Stimulated activated CD4-positive, alpha-beta T cell treated with anti-CD3 and anti-CD28 coated beads, Interleukin-1b, Interleukin-23, amount 100 ng/mL, for 48 hours (primary cell): ENCODE measurements at regions not wholly inside any gene's neighbourhood (a gene's known extent, or its start where the extent isn't known, plus 50 kb on each side); places are given as distances from the start of the nearest gene placed in this dataset.

Experiments used
- DNase-seq: peaks from one replicate; pipeline ENCODE4 v3.0.0-alpha.2; 2020

DNA sequence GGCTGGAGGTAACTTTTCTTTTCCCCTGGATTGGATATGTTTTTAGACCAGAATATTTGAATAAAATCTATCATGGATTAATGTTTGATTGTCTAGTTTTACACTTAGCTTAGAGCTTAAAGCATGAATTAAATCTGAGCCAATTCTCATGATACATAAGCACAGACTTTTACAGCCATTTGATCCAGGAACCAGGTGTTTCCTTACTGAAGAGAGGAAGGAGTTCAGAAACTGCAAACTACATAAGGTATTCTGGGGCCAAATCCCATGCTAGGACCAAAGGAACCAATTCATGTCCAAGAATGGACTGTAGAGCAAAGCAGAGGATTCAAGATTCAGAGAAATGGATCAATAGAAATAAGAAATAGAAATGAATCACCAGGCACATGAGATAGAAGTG, 360.4 kb upstream of the ZNF608 start:
- DNase-seq = no peak

DNA sequence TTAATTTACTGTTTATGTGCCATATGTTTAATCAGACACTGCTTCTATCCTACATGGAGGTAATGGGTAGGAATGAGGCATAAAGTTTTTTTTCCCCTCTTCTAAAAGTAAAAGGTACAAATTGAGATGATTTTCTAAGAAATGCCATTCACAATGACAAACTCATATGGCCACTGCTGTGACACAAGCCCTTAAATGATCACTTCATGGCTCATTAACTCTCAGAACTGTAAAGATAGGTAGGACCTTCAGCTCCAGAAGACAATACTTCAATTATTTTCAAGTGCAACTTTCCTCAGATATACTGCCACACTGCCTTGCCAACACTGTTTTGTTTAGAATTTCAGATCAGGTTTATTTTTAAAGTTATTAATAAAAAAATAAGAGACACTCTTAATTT, 362.9 kb upstream of the ZNF608 start:
- DNase-seq = no peak

DNA sequence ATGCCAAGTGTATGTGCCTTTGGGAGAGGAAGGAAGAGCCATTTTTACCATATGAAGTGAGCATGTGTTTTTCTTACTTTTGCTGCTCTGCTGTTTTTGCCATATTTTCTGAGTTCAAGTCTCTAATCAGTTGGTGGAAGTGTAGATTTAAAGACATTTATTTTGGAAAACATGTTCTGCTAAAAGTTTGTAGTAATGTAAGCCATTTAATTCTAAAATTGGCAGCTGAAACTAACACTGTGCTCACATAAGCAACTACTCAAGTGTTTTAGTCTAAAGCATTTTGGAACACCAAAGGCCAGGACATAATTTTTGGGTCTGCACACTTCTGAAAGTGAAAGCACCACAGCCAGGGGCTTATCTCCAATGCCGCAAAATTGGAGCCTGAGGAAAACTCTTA, 363.4 kb upstream of the ZNF608 start:
- DNase-seq = no peak

DNA sequence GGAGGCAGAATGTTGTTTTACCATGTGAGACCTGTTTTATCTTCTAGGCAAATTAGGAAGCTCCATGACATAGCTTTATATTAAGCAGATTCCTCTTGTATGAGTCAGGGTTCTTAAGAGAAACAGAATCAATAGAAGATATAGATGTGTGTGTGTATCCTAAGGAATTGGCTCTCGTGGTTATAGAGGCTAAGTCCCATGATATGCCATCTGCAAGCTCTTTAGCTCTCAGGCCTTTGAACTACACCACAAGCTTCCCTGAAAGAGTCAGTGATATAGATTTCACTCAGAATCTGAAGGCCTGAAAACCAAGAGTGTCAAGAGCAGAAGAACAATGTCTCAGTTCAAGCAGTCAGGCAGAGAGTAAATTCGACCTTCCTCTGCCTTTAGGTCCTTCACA, 365.8 kb upstream of the ZNF608 start:
- DNase-seq = no peak

DNA sequence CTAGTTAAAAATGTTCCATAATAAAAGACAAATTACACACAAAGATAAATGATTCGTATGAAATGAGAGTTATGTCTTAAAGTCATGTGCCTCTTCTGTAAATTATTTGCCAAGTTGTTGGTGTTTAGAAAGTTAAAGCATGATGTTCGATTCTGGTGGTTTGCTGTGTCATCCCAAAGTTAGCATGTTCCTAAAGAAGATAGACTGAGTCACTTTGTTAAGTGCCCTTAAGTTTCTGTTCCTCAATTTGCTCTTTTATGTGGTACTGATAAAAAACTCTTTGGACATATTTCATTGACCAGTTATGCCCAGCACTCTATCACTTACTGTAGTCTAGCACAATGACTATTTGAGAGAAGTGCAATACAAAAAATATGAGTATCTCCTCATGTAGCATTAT, 366.9 kb upstream of the ZNF608 start:
- DNase-seq = no peak

DNA sequence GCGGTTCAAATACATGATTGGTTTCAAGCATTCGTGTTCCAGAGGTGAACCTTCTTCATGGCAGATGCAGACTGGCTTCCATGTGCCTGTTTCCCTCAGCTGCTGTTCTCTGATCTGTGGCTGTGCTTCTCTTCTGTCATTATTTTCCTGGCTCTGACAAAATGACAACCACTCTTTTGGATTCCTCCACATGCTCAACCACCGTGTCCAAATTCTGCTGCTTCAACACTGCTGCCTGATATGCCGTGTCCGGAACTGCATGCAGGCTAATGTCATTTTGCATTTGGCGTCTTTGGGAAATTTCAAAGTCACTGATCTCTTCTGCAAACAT, 368.7 kb upstream of the ZNF608 start:
- no peak for DNase-seq

DNA sequence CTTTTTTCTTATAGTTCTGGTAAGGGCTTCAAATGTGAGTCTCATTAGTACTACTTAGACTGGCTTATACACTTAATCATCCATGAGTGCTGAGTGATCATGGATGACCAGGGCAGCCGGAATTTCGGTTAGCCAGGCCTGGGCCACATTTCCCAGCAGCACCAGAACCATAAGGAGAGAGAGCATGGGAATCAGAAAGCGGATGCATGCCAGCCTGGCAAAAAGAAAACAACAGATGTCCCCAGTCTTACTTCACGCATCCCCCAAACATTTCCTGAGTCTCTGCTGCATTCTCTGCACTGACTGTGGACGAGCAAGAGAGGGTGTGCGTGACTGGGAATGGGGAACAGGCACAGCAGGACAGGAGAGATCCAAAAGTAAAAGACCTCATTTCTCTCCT, 371.1 kb upstream of the ZNF608 start:
- no peak for DNase-seq

DNA sequence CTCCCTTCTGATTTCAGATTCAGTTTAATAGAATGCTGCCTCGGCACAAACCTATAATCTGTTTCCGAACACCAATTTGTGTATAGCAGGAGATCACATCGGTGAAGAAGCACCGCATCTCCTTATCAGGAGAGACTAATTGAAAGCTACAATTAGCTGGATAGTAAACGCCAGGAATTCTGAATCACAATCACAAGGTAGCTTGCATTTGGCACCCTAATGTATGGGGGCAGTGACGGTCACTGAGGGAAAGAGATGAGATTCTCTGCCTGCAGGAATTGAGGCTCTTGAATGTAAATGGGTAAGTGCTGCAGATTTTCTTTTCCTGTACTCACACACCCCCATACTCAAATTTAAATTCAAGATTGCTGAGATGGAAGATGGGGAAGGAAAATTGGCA, 373.6 kb upstream of the ZNF608 start:
- no peak for DNase-seq

DNA sequence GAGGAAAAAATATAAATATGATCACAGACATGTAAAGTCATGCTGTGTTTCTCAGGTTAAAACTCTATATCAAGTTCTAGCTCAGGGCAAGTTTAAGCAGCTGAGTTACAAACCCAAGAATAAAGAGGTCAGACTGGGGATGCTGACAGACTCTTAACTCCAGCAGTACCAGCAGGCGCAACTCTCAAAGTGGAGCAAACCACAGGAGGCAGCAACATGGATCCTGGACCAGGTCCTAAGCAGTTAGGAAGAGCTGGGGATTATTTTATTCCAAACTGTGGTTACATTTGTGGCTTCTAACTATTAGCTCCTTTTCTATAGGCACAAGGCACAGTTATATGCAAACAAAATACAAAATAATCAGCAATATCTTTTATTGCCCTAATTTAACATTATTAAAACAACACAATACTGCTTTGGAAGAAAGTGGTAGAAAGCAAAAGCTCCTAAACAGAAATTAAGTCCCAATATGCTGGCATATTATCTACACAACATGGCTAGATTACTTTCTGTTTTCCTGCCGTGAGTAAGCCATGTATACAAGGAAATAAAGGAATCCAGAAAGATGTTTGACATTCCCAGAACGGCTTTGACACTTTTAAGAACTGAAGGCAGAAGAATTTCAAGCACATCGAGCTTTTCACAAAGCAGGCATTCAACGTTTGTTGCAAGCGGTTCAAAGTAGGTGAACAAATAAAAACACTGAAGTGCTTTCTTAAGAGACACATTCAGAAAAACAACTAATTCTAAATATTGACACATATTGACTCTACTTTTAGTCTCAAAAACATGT, 378.8 kb upstream of the ZNF608 start:
- DNase-seq = no peak

DNA sequence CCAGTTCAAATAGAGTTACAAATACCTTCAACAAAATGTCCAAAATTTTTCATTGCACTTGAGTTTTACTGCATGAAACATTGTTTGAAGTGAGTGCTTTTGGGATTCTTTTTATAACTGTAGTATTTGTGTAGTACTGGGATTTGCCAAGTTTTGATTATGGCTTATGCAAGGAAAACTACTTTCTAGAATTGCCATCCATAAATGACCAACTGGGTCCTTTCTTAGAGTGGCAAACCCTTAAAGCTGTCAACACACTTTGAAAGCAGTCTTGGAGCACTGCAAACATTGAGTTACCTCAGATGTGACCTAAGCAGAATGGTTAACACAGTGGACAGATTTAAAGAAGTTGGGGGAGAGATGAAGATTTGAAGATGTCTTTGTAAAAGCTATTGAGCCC, 379.6 kb upstream of the ZNF608 start:
- DNase-seq = no peak

DNA sequence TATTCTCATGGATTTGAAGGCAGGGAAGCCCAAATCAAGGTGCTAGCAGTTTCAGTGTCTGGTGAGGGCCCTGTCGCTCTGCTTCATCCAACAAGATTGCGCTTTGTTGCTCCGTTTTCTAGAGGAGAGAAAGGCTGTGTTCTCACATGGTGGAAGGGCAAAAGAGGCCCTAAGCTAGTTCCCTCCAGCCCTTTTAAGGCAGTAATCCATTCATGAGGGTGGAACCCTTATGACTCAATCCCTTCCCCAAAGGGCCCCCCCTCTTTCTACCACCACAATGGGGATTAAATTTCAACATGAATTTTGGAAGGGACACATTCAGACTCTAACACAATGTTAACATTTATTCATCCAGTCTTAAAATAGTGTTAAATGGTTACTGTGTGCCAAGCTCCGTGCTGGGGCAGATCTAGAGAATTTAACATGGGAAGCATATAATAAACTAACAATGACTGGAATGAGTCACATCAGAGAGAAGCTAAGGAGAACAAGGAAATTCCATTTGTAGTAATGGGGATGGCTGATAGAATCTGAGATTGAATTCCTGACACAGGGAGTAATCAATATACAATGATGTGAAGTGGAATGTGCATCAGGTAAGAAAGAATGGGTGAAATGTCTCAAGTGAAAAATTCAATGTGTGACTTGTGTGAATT, 382.8 kb upstream of the ZNF608 start:
- no peak for DNase-seq

DNA sequence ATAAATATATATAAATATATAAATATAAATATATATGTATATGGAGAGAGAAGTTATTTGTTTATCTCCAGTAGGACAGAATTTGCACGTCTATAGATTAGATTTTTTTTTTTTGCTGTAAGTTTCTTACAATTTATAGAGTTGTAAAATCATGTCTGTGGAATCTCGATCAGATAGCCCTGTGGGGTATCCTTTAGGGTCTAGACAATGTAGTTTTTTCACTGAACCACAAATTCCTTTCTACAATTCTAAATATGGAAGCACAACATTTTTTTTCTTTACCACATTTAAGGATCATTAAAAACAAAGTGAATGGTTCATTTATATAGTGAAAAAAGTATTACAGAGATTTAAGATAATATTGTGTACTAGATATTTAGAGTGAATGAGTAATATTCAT, 384.2 kb upstream of the ZNF608 start:
- DNase-seq = no peak

DNA sequence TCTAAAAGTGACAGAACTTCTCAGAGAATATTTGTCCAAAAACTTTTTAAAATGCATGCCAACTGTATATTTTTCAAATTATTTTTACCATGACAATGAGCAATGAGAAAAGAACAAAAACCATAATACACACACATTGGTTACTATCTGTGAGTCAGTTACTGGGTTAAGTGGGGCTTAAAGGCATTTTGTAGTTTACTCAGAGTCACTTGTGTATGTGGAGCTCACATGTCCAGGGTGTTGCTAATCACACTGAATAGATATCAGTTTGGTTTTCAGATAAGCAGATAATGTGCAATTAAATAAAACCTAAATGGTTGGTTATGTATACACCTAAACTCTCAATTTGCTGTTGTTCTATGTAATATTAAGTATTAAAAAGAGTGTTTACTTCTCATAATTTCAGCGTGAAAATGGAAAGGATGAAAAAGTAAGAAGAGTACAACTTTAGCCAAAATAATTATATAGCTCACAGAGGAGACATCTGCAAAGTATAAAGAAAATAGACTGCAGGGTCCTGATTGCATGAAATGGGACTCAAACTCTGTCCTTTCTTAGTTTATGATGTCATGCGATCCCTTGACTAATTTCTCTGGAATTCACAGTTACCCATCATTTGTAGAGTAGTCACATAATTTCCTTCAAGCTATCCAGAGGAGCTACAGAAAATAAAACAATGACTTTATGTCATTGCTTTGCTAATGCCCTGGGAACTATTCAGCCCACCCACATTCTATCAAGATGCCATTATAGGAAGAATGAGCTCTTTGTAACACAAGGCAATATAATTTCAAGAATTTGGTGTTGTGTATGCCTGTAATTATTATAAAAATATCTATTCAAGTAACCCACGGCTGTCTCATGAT, 388.0 kb upstream of the ZNF608 start:
- no peak for DNase-seq

DNA sequence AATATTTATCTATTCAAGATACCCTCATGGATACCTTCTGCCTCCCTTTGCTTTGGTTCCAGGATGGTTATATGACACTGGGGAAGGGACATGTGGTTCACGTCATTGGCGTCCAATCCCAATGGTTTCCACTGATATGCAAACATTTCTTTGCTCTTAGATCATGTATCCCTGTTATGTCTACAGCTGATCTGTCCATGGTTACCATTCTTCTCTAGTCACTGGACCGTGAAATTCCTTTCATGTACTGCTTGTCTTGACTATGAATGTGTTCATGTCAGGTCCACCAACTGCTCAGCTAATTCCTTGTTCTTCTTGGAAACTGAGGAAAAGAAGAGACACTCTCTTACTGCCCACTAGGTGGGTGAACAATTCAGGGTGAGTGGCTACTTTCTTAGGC, 391.1 kb upstream of the ZNF608 start:
- DNase-seq = no peak

DNA sequence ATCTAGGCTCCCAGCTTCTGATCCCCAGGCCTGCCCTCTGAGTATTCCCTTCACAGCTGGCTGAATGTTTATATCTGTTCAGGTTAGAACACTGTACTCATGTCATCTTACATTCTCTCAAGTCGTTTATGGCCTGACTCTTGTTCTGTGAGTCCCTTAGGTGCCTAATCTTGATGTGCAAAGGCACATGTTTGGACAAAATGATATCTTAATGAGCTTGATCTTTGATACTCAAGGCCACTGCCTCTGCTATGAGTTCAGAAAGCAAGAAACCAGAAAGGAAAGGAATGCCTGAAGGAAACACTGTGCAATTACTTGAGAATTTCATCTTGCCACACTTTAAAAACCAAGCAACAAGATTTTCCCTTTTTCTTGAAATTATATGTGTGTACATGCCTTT, 391.8 kb upstream of the ZNF608 start:
- DNase-seq = no peak

DNA sequence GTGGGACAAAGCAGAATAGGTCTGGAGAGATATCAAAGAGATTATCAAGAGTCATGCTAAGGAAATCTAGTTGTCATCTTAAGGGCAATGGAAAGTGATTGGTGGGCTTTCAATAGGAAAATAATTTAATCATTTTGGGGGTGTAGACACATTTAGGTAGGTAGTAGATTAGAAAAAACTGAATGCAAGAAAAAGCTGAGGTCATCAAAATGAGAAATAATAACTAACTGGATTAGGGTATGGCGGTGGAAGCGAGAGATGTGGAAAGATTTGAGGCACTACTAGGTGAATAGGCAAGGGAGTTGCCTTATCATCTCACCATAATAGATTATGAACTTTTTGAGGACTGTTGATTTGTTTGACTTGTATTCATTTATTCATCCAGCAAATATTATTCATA, 393.2 kb upstream of the ZNF608 start:
- DNase-seq = no peak

DNA sequence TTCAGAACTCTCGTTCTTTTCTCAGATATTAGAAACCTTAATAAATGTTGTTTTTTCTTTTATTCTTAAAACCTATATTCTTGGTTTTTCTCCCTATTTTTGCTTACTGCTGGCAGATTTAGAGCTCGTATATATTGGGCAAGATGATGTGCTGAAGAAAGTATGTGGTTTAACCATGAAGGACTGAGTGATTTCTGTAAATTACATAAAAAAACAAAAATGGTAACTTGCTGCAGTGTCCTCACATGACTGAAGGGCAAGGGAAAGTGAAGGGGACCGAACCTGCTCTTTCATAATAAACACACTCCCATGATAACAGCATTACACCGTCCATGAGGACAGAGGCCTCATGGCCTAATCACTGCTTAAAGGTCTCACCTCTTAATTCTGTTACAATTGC, 393.8 kb upstream of the ZNF608 start:
- DNase-seq = no peak

DNA sequence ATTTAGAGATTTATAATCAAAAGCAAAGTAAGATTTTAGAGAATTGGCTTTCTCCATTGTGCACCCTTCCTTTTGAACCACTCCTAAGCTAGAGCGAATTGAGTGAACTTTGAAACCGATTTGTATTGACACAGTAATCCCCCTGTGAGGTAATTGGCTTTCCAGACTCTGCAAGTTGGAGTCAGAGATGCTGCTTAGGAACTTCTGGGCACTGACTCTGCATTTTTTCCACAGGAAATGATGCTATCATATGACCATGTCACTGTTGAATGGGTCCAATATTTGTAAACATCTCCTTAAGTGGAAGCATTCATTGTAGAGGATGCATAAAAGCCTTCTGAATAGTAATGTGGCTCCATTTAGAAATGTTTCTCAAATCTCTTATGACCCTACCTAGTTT, 394.4 kb upstream of the ZNF608 start:
- no peak for DNase-seq

DNA sequence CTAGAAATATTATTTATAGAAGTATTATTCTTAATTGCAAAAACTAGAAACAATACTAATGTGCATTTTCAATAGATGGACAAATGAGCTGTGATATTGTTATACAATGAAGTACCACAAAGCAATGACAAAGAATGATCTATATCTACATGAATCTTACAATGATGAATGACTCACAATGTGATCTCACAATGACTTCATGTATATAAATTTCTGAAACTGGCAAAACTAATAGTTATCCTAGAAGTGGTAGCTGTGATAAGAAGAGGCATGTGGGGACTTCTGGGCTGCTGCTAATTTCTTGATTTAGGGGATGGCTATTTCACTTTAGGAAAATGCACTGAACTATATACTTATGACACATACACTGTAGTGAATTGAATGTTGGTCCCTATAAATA, 396.0 kb upstream of the ZNF608 start:
- DNase-seq = no peak

DNA sequence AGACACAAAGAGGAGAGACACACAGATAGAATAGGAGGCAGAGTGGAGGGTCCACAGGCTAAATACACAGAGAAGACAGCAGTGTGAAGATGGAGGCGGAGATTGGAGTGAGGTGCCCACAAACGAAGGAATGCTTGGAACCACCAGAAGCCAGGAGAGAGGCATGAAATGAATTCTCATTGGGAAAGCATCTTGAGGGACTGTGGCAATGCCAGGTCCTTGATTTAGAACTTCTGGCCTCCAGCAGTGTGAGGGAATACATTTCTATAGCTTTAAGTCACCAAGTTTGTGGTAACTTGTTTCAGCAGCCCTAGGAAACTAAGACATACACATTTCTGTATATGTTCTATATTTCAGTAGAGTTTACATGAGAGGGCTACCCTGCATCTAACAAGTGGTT, 396.6 kb upstream of the ZNF608 start:
- no peak for DNase-seq

DNA sequence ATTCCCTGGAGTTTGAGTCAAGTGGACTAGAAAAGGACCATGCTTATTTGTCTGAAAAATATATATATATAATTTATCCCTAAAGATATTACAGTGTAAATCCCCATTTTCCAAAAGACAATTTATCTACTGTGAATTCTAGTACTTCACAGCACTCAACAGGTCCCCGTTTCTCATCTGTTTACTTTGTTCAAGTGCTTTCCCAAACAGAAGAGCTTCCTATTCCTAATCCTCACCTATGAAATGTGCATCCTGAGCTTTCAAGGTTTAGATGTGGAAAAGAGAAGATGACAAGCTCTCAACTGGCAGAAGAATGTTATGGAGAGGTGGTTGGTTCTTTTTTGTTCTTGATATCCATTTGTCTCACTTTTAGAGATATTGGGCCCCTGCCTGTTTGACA, 401.6 kb upstream of the ZNF608 start:
- DNase-seq = no peak

DNA sequence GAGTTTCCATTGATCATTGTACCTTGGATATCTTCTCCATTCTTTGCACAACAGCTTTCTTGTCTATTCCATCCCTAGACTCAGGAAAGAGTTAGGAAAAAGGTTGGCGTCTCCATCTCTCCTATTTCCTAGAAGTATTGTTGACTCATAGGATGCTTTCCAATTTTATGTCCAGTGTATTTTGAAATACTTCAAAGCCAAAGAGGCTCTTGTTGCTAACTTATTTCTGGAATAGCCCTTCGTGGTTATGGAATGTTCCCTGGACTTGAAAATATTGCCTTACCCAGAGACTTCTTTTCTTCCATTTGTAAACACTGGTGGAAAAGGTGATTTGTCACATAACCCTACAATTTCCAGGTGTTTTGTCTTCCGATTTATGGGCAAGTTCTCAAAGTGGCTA, 402.3 kb upstream of the ZNF608 start:
- DNase-seq = no peak

DNA sequence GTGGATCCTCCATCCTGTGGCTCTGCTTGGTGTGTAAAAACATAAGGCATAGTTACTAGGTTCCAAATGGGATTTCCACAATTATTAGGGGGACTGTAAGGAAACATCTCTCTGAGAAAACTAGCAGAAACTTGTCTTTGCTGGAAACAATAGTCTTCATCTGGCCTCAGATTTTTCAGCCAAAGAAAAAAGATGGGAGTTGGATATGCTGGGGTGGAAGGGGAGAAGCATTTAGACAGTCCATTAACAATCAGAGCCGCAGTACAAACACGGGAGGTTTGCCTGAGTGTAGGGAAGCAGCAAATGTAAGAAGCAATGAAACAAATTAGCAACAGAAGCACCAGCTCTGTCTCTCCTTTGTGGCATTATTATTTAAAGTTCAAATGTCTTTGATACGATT, 402.7 kb upstream of the ZNF608 start:
- DNase-seq = no peak

DNA sequence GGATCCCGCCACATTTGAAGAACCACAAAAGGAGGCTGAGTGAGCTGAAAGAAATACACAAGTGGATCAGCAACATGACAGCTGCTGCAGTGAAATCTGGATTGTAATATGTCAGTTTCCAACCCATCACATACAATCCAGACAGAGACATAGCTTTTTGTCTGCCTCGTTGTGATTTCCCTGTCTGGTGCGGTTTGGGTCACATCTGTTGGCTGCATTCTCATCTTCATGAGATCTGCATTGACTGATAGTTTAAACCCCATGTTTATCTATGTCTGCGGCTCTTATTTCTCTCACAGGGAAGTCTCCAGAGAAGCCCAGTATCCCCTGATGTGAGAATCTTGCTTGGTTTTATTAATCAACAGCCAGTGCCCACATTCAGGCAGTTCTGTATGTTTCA, 403.1 kb upstream of the ZNF608 start:
- DNase-seq = no peak
